ENCODE measurements at regions not wholly inside any gene's neighbourhood (a gene's known extent, or its start where the extent isn't known, plus 50 kb on each side); places are given as distances from the start of the nearest gene placed in this dataset.

- Histone ChIP-seq H3K9me3 (ENCODE audit: control insufficient read depth in 4 of 4, low read length in 3 of 4) (no peaks in the 10 kb centered on the region), H3K9ac (ENCODE audit: low read depth in 1 of 2, low read length in 2 of 2) (no peak overlapping the region), H3K4me3 (ENCODE audit: low read depth in 1 of 3, low read length in 3 of 3) (no peak overlapping the region), H3K36me3 (ENCODE audit: control insufficient read depth in 4 of 4, insufficient read depth in 3 of 4, low read depth in 1 of 4, low read length in 3 of 4) (no peaks in the 10 kb centered on the region), H3K27ac (ENCODE audit: low read depth in 1 of 2, low read length in 2 of 2) (peak overlapping the region; percentile 47 to 76), H3K27me3 (ENCODE audit: control insufficient read depth in 4 of 4, insufficient read depth in 4 of 4, low read length in 3 of 4) (no peaks in the 10 kb centered on the region), H3K4me1 (ENCODE audit: control insufficient read depth in 4 of 4, insufficient read depth in 4 of 4, low read length in 3 of 4) (peaks cover 8 to 28% (median 17%) of the 10 kb centered on the region in 4 donors)
- TF ChIP-seq RAD21 (IDR thresholded peaks at IDR 0.05): no peak
- no peak for TF ChIP-seq FOXA2 (IDR thresholded peaks at IDR 0.05)
- no peak for TF ChIP-seq HNF4A (conservative IDR thresholded peaks at IDR 0.05)
- TF ChIP-seq YY1 (IDR thresholded peaks at IDR 0.05): no peak
- TF ChIP-seq NR2F2 (IDR thresholded peaks at IDR 0.05): no peak
- no peak for TF ChIP-seq REST (IDR thresholded peaks at IDR 0.05)
- no peak for TF ChIP-seq ATF3 (IDR thresholded peaks at IDR 0.05)
- no peak for TF ChIP-seq CTCF (IDR thresholded peaks at IDR 0.05; ENCODE audit: low read depth, low read length, missing input control)
- TF ChIP-seq EGR1 (IDR thresholded peaks at IDR 0.05; ENCODE audit: low read depth in 2 of 2): no peak
- no peak for TF ChIP-seq ZBTB33 (IDR thresholded peaks at IDR 0.05)
- TF ChIP-seq MAX (IDR thresholded peaks at IDR 0.05): no peak
- TF ChIP-seq RXRA (IDR thresholded peaks at IDR 0.05): no peak
- TF ChIP-seq TAF1 (conservative IDR thresholded peaks at IDR 0.05): no peak
- TF ChIP-seq HNF4G (IDR thresholded peaks at IDR 0.05): no peak
- 85% methylated on average over 13 of the region's 13 CpGs for WGBS
- DNase-seq (ENCODE audit: low spot score): peak; percentile 35
Observed at GRCh38 chr1:228990906-228991569, 255.8 kb downstream of the RHOU start.

GRCh38 chr1:228992044-228992443 is 256.8 kb downstream of the RHOU start:
- no peaks in the 10 kb centered on the region for H3K9me3 ChIP-seq (ENCODE audit: control insufficient read depth in 4 of 4, low read length in 3 of 4)
- H3K4me1 ChIP-seq (ENCODE audit: control insufficient read depth in 4 of 4, insufficient read depth in 4 of 4, low read length in 3 of 4): peaks cover 4 to 21% (median 14%) of the 10 kb centered on the region in 4 donors
- H3K4me3 ChIP-seq (ENCODE audit: low read depth in 1 of 3, low read length in 3 of 3): no peak overlapping the region
- WGBS: 62% methylated on average over 2 of the region's 2 CpGs
- DNase-seq (ENCODE audit: low spot score): no peak
- no peaks in the 10 kb centered on the region for H3K27me3 ChIP-seq (ENCODE audit: control insufficient read depth in 4 of 4, insufficient read depth in 4 of 4, low read length in 3 of 4)
- no peaks in the 10 kb centered on the region for H3K36me3 ChIP-seq (ENCODE audit: control insufficient read depth in 4 of 4, insufficient read depth in 3 of 4, low read depth in 1 of 4, low read length in 3 of 4)
- TF ChIP-seq MAX (IDR thresholded peaks at IDR 0.05) (no peak), YY1 (IDR thresholded peaks at IDR 0.05) (no peak), EGR1 (IDR thresholded peaks at IDR 0.05; ENCODE audit: low read depth in 2 of 2) (no peak), RAD21 (IDR thresholded peaks at IDR 0.05) (no peak)
- no peak overlapping the region for H3K9ac ChIP-seq (ENCODE audit: low read depth in 1 of 2, low read length in 2 of 2)
- H3K27ac ChIP-seq (ENCODE audit: low read depth in 1 of 2, low read length in 2 of 2): no peak overlapping the region

All from liver (tissue), 8 donors.